ENCODE measurements at regions not wholly inside any gene's neighbourhood (a gene's known extent, or its start where the extent isn't known, plus 50 kb on each side); places are given as distances from the start of the nearest gene placed in this dataset.

- H3K9me3 ChIP-seq, result no peaks in the 10 kb centered on the region
- H3K4me3 ChIP-seq, result no peak overlapping the region
- intact Hi-C loops (cut with DNase I; ENCODE audit: low total_unique reads) (no loop called here), in situ Hi-C loops (cut with MboI; ENCODE audit: low pct_ligation_motif_present in 1 of 4, low pct_unique_long_range_greater_than_20kb in 1 of 4, low sequenced_read_pairs in 3 of 4) (no loop called here)
- TF ChIP-seq POLR2AphosphoS5 (IDR thresholded peaks at IDR 0.05) (no peak), POLR2A (IDR thresholded peaks at IDR 0.05) (no peak), EP300 (IDR thresholded peaks at IDR 0.05; ENCODE audit: low read depth) (no peak)
- H3K27me3 ChIP-seq, result no peaks in the 10 kb centered on the region
- peaks cover 0 to 9% (median 1%) of the 10 kb centered on the region in 4 donors for H3K4me1 ChIP-seq
- DNase-seq, result no peak
- H3K36me3 ChIP-seq, result no peaks in the 10 kb centered on the region
- peak overlapping the region in 2 of 4 donors; percentile 1 to 24 for H3K27ac ChIP-seq
- WGBS, 2 donors (ENCODE audit: low coverage in 1 of 2), result 48 to 61% methylated on average over 5 of the region's 5 CpGs
Observed at GRCh38 chr13:50685956-50686355, 157.5 kb downstream of the DLEU7 start.

- H3K27ac ChIP-seq, result no peak overlapping the region
- peaks cover 0 to 11% (median 1%) of the 10 kb centered on the region in 4 donors for H3K4me1 ChIP-seq
- H3K9me3 ChIP-seq, result no peaks in the 10 kb centered on the region
- WGBS, 2 donors (ENCODE audit: low coverage in 1 of 2), result 83 to 84% methylated on average over 3 of the region's 3 CpGs
- TF ChIP-seq POLR2A (IDR thresholded peaks at IDR 0.05), result no peak
- TF ChIP-seq EP300 (IDR thresholded peaks at IDR 0.05; ENCODE audit: low read depth), result no peak
- no peak for TF ChIP-seq CTCF (IDR thresholded peaks at IDR 0.05)
- TF ChIP-seq POLR2AphosphoS5 (IDR thresholded peaks at IDR 0.05), result no peak
- no peaks in the 10 kb centered on the region for H3K27me3 ChIP-seq
- DNase-seq, result no peak
- H3K36me3 ChIP-seq, result no peaks in the 10 kb centered on the region
- intact Hi-C loops (cut with DNase I; ENCODE audit: low total_unique reads) (no loop called here), in situ Hi-C loops (cut with MboI; ENCODE audit: low pct_ligation_motif_present in 1 of 4, low pct_unique_long_range_greater_than_20kb in 1 of 4, low sequenced_read_pairs in 3 of 4) (no loop called here)
- no peak overlapping the region for H3K4me3 ChIP-seq
Observed at GRCh38 chr13:50686551-50686950, 156.9 kb downstream of the DLEU7 start.

- H3K27me3 ChIP-seq, result no peaks in the 10 kb centered on the region
- peaks cover 0 to 12% (median 1%) of the 10 kb centered on the region in 4 donors for H3K4me1 ChIP-seq
- no peak overlapping the region for H3K4me3 ChIP-seq
- no peak overlapping the region for H3K27ac ChIP-seq
- intact Hi-C loops (cut with DNase I; ENCODE audit: low total_unique reads), result no loop called here
- TF ChIP-seq POLR2AphosphoS5 (IDR thresholded peaks at IDR 0.05) (no peak), CTCF (IDR thresholded peaks at IDR 0.05) (no peak), POLR2A (IDR thresholded peaks at IDR 0.05) (no peak), EP300 (IDR thresholded peaks at IDR 0.05; ENCODE audit: low read depth) (no peak)
- no peaks in the 10 kb centered on the region for H3K36me3 ChIP-seq
- 67 to 90% methylated on average over 1 to 4 of the region's 4 CpGs for WGBS, 2 donors (ENCODE audit: low coverage in 1 of 2)
- in situ Hi-C loops (cut with MboI; ENCODE audit: low pct_ligation_motif_present in 1 of 4, low pct_unique_long_range_greater_than_20kb in 1 of 4, low sequenced_read_pairs in 3 of 4), result no loop called here
- no peak for DNase-seq
- no peaks in the 10 kb centered on the region for H3K9me3 ChIP-seq
Observed at GRCh38 chr13:50687545-50687944, 155.9 kb downstream of the DLEU7 start.

GRCh38 chr13:50690006-50690405, 153.5 kb downstream of the DLEU7 start:
- TF ChIP-seq POLR2A (IDR thresholded peaks at IDR 0.05) (no peak), EP300 (IDR thresholded peaks at IDR 0.05; ENCODE audit: low read depth) (no peak), CTCF (IDR thresholded peaks at IDR 0.05) (no peak), POLR2AphosphoS5 (IDR thresholded peaks at IDR 0.05) (no peak)

GRCh38 chr13:50691176-50691680, 152.3 kb downstream of the DLEU7 start:
- WGBS, 2 donors (ENCODE audit: low coverage in 1 of 2), result 42 to 56% methylated on average over 3 of the region's 3 CpGs
- no peak for DNase-seq
- in situ Hi-C loops (cut with MboI; ENCODE audit: low pct_ligation_motif_present in 1 of 4, low pct_unique_long_range_greater_than_20kb in 1 of 4, low sequenced_read_pairs in 3 of 4), result no loop called here
- TF ChIP-seq EP300 (IDR thresholded peaks at IDR 0.05; ENCODE audit: low read depth), result no peak
- TF ChIP-seq POLR2A (IDR thresholded peaks at IDR 0.05), result no peak
- no peak for TF ChIP-seq CTCF (IDR thresholded peaks at IDR 0.05)
- no peak for TF ChIP-seq POLR2AphosphoS5 (IDR thresholded peaks at IDR 0.05)
- Histone ChIP-seq H3K27me3 (no peaks in the 10 kb centered on the region), H3K27ac (peak overlapping the region in 1 of 4 donors; percentile 21), H3K9me3 (no peaks in the 10 kb centered on the region), H3K4me3 (no peak overlapping the region), H3K36me3 (no peaks in the 10 kb centered on the region), H3K4me1 (peaks cover 0 to 8% (median 0%) of the 10 kb centered on the region in 4 donors)
- intact Hi-C loops (cut with DNase I; ENCODE audit: low total_unique reads), result no loop called here

More at GRCh38 chr13:50690006-50690405, 153.5 kb downstream of the DLEU7 start:
- Histone ChIP-seq H3K4me1 (peaks cover 0 to 15% (median 1%) of the 10 kb centered on the region in 4 donors), H3K36me3 (no peaks in the 10 kb centered on the region), H3K27me3 (no peaks in the 10 kb centered on the region), H3K9me3 (no peaks in the 10 kb centered on the region), H3K27ac (no peak overlapping the region), H3K4me3 (no peak overlapping the region)
- intact Hi-C loops (cut with DNase I; ENCODE audit: low total_unique reads), result no loop called here
- in situ Hi-C loops (cut with MboI; ENCODE audit: low pct_ligation_motif_present in 1 of 4, low pct_unique_long_range_greater_than_20kb in 1 of 4, low sequenced_read_pairs in 3 of 4), result no loop called here
- DNase-seq, result no peak

Data from transverse colon (tissue), 4 donors.